Stomach smooth muscle (tissue), 2 donors: ENCODE measurements at regions not wholly inside any gene's neighbourhood (a gene's known extent, or its start where the extent isn't known, plus 50 kb on each side); places are given as distances from the start of the nearest gene placed in this dataset.

Source experiments
- H3K27ac ChIP-seq: one replicate; pipeline ENCODE4 v1.7.0; 2013; ENCODE audit warnings: mild to moderate bottlenecking, low read length, inconsistent platforms
- H3K27me3 ChIP-seq, 2 donors: one replicate each; pipeline ENCODE4 v1.7.0; 2013; ENCODE audit warnings: low read length in 2 of 2; ENCODE audit not compliant: insufficient read depth in 2 of 2, control insufficient read depth in 1 of 2
- H3K36me3 ChIP-seq, 2 donors: one replicate each; pipeline ENCODE4 v1.7.0; 2013; ENCODE audit warnings: low read length in 2 of 2; ENCODE audit not compliant: control insufficient read depth in 2 of 2, insufficient read depth in 2 of 2
- H3K4me1 ChIP-seq: one replicate; pipeline ENCODE4 v1.7.0; 2013; ENCODE audit warnings: low read length; ENCODE audit not compliant: control insufficient read depth, insufficient read depth
- H3K4me3 ChIP-seq, 2 donors: one replicate each; pipeline ENCODE4 v1.7.0; 2013; ENCODE audit warnings: low read length in 2 of 2
- H3K9ac ChIP-seq, 2 donors: one replicate each; pipeline ENCODE4 v1.7.0; 2013; ENCODE audit warnings: low read length in 2 of 2, mild to moderate bottlenecking in 1 of 2
- H3K9me3 ChIP-seq, 2 donors: one replicate each; pipeline ENCODE4 v1.7.0; 2013; ENCODE audit warnings: low read length in 2 of 2; ENCODE audit not compliant: control insufficient read depth in 2 of 2
- donor health status: healthy.
- donor health status: Pancreatic carcinoma.

DNA sequence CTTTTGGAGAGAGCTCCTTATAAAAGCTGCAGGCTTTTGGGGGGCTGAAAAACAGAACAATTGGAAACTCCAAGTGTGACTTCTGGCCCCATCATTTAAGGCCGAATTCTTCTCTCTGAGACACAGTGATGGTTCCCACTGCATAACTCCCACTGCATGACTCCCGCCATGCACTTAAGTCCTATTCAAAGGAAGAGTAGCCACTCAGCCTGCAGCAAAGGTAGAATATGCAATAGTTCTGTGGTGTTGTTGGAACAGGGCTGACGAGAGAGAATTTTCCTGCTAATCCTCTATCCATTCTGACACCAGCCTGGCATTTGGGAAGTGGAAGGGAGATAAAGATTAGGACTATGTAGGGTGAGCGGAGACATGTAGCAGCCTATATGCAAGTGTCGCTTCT lies 185.6 kb upstream of the ZNF462 start:
- H3K9ac ChIP-seq = no peak overlapping the region
- H3K27ac ChIP-seq = no peak overlapping the region
- H3K4me3 ChIP-seq = no peak overlapping the region
- no peaks in the 10 kb centered on the region for H3K9me3 ChIP-seq
- no peaks in the 10 kb centered on the region for H3K27me3 ChIP-seq
- H3K36me3 ChIP-seq = no peaks in the 10 kb centered on the region
- H3K4me1 ChIP-seq = no peaks in the 10 kb centered on the region

DNA sequence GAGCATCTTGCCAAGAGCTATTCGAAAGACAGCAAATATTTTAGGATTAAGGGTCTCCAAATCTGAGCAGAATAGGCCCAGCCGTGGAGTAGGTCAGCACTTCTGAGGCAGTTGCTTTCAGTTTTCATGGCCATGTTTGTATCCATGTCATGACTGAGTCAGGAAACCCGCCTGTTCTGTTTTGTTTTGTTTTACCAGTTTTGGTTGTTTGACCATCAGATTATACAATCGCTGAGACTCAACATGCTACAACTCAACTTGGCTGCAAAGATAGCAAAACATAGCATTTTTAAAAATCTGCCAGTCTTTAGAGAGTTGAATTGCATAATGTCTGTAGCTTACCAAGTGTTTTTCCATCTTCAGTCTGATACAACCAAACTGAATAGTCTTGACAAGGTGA lies 185.1 kb upstream of the ZNF462 start:
- no peaks in the 10 kb centered on the region for H3K9me3 ChIP-seq
- H3K36me3 ChIP-seq = no peaks in the 10 kb centered on the region

GRCh38 chr9:106678273-106678672 lies 184.7 kb upstream of the ZNF462 start:
- Histone ChIP-seq H3K27me3 (no peaks in the 10 kb centered on the region), H3K4me1 (no peaks in the 10 kb centered on the region), H3K9ac (no peak overlapping the region), H3K36me3 (no peaks in the 10 kb centered on the region), H3K9me3 (no peaks in the 10 kb centered on the region), H3K27ac (no peak overlapping the region), H3K4me3 (no peak overlapping the region)

More for the DNA sequence above, 185.1 kb upstream of the ZNF462 start:
- Histone ChIP-seq H3K4me3 (no peak overlapping the region), H3K4me1 (no peaks in the 10 kb centered on the region), H3K9ac (no peak overlapping the region), H3K27ac (no peak overlapping the region), H3K27me3 (no peaks in the 10 kb centered on the region)

DNA sequence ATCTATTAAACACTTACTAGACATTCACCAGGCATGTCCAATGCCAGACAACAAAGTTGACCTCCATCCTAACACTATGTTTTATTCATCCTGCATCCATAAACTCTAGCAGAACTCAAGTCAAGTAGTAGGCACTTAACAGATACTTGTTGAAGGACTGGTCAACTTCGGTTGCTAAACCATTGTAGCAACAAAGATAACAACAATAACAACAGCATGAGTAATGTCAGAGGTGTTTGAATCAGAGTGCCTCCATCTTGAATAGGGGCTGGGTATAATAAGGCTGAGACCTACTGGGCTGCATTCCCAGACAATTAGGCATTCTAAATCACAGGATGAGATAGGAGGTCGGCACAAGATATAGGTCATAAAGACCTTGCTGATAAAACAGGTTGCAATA lies 180.5 kb upstream of the ZNF462 start:
- H3K9me3 ChIP-seq = no peaks in the 10 kb centered on the region
- no peak overlapping the region for H3K9ac ChIP-seq
- H3K4me3 ChIP-seq = no peak overlapping the region
- H3K4me1 ChIP-seq = no peaks in the 10 kb centered on the region
- no peaks in the 10 kb centered on the region for H3K36me3 ChIP-seq
- H3K27me3 ChIP-seq = no peaks in the 10 kb centered on the region
- no peak overlapping the region for H3K27ac ChIP-seq

GRCh38 chr9:106683454-106683853 lies 179.5 kb upstream of the ZNF462 start:
- Histone ChIP-seq H3K9me3 (no peaks in the 10 kb centered on the region), H3K27ac (no peak overlapping the region), H3K4me3 (no peak overlapping the region), H3K9ac (no peak overlapping the region), H3K27me3 (no peaks in the 10 kb centered on the region), H3K4me1 (no peaks in the 10 kb centered on the region), H3K36me3 (no peaks in the 10 kb centered on the region)

- H3K9ac ChIP-seq = no peak overlapping the region
Observed at GRCh38 chr9:106684940-106685695, 177.8 kb upstream of the ZNF462 start.

GRCh38 chr9:106689089-106689488 lies 173.9 kb upstream of the ZNF462 start:
- Histone ChIP-seq H3K4me3 (no peak overlapping the region), H3K27me3 (no peaks in the 10 kb centered on the region), H3K36me3 (no peaks in the 10 kb centered on the region), H3K27ac (no peak overlapping the region), H3K4me1 (peaks cover 2% of the 10 kb centered on the region), H3K9me3 (no peaks in the 10 kb centered on the region), H3K9ac (no peak overlapping the region)

More at GRCh38 chr9:106684940-106685695, 177.8 kb upstream of the ZNF462 start:
- Histone ChIP-seq H3K27ac (no peak overlapping the region), H3K4me3 (no peak overlapping the region), H3K9me3 (no peaks in the 10 kb centered on the region), H3K36me3 (no peaks in the 10 kb centered on the region), H3K27me3 (no peaks in the 10 kb centered on the region), H3K4me1 (no peaks in the 10 kb centered on the region)

- Histone ChIP-seq H3K36me3 (no peaks in the 10 kb centered on the region), H3K27me3 (no peaks in the 10 kb centered on the region), H3K27ac (no peak overlapping the region), H3K4me3 (no peak overlapping the region), H3K4me1 (peaks cover 2% of the 10 kb centered on the region), H3K9ac (no peak overlapping the region), H3K9me3 (no peaks in the 10 kb centered on the region)
Observed at GRCh38 chr9:106691627-106692026, 171.3 kb upstream of the ZNF462 start.

GRCh38 chr9:106693558-106693957 lies 169.4 kb upstream of the ZNF462 start:
- Histone ChIP-seq H3K4me1 (peaks cover 10% of the 10 kb centered on the region), H3K36me3 (no peaks in the 10 kb centered on the region), H3K9ac (no peak overlapping the region), H3K9me3 (no peaks in the 10 kb centered on the region), H3K27me3 (no peaks in the 10 kb centered on the region), H3K27ac (no peak overlapping the region), H3K4me3 (no peak overlapping the region)

DNA sequence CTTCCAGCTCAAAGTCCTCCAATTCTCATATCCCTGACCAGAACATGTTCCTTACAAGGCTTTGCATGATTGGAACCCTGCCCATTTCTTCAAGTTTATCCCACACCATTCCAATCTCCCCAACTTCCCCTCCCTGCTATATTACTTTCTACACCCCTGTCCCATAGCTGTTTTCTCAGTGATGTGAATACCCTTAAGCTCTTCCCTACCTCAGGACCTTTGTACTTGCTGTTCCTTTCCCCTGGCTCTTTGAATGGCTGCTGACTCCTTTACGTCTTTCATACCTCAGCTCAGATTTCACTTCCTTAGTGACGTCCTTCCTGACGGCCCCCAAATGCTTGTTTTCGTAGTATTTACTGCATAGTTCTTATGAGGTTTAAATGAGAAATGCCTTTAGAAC lies 166.2 kb upstream of the ZNF462 start:
- H3K27me3 ChIP-seq = no peaks in the 10 kb centered on the region
- no peak overlapping the region for H3K27ac ChIP-seq
- no peak overlapping the region for H3K9ac ChIP-seq
- peaks cover 12% of the 10 kb centered on the region for H3K4me1 ChIP-seq
- H3K4me3 ChIP-seq = no peak overlapping the region
- H3K36me3 ChIP-seq = no peaks in the 10 kb centered on the region
- H3K9me3 ChIP-seq = no peaks in the 10 kb centered on the region

DNA sequence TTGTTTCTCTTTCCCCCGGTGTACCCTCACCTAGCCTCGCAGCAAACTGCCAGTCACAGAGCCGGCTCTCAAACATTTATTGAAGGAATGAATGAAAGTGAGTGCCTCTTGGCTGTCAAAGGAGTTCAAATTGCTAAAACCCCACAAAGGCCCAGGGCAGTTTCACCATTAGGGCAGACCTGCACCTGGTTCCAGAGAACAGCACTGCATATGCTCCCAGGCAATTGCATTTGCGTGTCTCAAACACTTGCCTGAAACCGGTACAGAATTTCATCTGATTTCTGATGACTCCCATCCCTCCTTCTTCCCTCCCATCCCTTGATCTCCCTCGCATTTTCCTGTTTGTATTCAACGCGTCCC lies 165.6 kb upstream of the ZNF462 start:
- peak overlapping the region; percentile 73 for H3K27ac ChIP-seq
- no peaks in the 10 kb centered on the region for H3K9me3 ChIP-seq
- no peaks in the 10 kb centered on the region for H3K27me3 ChIP-seq
- peak overlapping the region in 1 of 2 donors; percentile 58 for H3K9ac ChIP-seq
- H3K4me1 ChIP-seq = peaks cover 12% of the 10 kb centered on the region
- H3K4me3 ChIP-seq = peak overlapping the region; percentile 48 to 68
- H3K36me3 ChIP-seq = no peaks in the 10 kb centered on the region
